ENCODE measurements at regions not wholly inside any gene's neighbourhood (a gene's known extent, or its start where the extent isn't known, plus 50 kb on each side); places are given as distances from the start of the nearest gene placed in this dataset.
"Not testable (repeated sequence)": the region's sequence is repeated elsewhere in the genome, so short reads cannot be mapped to it uniquely, and the experiment has no call there.

DNA sequence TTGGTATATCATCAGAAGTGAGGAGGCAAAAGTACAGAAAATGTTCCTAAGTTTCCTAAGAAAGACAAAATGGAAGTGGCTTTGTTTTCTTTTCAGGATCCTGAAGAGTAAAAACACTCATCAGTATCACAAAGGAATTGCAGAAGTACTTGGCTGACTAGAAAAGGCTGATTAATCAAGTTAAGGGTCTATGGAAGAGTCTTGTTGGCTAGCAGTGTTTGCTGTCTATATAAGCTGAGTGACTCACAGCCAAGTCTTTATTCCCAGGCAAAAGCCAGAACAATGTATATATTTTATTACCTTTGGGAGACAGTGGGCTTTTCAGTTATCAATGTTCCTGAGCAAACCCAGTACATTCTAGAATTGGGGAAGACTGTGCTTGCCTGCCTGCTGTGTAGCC is 777.0 kb downstream of the PLA2G4A start:
- TF ChIP-seq, protein P1, sequence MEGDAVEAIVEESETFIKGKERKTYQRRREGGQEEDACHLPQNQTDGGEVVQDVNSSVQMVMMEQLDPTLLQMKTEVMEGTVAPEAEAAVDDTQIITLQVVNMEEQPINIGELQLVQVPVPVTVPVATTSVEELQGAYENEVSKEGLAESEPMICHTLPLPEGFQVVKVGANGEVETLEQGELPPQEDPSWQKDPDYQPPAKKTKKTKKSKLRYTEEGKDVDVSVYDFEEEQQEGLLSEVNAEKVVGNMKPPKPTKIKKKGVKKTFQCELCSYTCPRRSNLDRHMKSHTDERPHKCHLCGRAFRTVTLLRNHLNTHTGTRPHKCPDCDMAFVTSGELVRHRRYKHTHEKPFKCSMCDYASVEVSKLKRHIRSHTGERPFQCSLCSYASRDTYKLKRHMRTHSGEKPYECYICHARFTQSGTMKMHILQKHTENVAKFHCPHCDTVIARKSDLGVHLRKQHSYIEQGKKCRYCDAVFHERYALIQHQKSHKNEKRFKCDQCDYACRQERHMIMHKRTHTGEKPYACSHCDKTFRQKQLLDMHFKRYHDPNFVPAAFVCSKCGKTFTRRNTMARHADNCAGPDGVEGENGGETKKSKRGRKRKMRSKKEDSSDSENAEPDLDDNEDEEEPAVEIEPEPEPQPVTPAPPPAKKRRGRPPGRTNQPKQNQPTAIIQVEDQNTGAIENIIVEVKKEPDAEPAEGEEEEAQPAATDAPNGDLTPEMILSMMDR (IDR thresholded peaks at IDR 0.05; ENCODE audit: low read depth, low read length): no peak

DNA sequence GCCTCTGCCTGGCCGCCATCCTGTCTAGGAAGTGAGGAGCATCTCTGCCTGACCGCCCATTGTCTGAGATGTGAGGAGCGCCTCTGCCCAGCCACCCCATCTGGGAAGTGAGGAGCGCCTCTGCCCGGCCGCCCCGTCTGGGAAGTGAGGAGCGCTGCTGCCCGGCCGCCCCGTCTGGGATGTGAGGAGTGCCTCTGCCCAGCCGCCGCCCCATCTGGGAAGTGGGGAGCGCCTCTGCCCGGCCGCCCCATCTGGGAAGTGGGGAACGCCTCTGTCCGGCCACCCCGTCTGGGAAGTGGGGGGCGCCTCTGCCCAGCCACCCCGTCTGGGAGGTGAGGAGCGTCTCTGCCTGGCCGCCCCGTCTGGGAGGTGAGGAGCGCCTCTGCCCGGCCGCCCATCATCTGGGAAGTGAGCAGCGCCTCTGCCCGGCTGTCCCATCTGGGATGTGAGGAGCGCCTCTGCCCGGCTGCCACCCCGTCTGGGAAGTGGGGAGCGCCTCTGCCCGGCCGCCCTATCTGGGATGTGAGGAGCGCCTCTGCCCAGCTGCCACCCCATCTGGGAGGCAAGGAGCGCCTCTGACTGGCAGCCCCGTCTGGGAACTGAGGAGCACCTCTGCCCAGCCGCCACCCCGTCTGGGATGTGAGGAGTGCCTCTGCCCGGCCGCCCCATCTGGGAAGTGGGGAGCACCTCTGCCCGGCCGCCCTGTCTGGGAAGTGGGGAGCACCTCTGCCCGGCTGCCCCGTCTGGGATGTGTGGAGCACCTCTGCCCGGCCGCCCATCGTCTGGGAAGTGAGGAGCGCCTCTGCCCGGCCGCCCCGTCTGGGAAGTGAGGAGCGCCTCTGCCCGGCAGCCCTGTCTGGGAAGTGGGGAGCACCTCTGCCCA is 787.3 kb downstream of the PLA2G4A start:
- DNase-seq (ENCODE audit: low read depth, low spot score); in situ Hi-C loops (cut with HindIII; ENCODE audit: low sequenced_read_pairs); H3K4me3 ChIP-seq (ENCODE audit: low read depth, low read length): not testable (repeated sequence)

More for the DNA sequence above, 777.0 kb downstream of the PLA2G4A start:
- in situ Hi-C loops (cut with HindIII; ENCODE audit: low sequenced_read_pairs): no loop called here
- H3K4me3 ChIP-seq (ENCODE audit: low read depth, low read length): no peak overlapping the region
- no peak for DNase-seq (ENCODE audit: low read depth, low spot score)

DNA sequence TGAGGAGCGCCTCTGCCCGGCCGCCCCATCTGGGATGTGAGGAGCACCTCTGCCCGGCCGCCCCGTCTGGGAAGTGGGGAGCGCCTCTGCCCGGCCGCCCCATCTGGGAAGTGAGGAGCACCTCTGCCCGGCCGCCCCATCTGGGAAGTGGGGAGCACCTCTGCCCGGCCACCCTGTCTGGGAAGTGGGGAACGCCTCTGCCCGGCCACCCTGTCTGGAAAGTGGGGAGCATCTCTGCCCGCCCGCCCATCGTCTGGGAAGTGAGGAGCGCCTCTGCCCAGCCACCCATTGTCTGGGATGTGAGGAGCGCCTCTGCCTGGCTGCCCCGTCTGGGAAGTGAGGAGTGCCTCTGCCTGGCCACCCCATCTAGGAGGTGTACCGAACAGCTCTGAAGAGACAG is 788.1 kb downstream of the PLA2G4A start:
- H3K4me3 ChIP-seq (ENCODE audit: low read depth, low read length); in situ Hi-C loops (cut with HindIII; ENCODE audit: low sequenced_read_pairs); DNase-seq (ENCODE audit: low read depth, low spot score): not testable (repeated sequence)

DNA sequence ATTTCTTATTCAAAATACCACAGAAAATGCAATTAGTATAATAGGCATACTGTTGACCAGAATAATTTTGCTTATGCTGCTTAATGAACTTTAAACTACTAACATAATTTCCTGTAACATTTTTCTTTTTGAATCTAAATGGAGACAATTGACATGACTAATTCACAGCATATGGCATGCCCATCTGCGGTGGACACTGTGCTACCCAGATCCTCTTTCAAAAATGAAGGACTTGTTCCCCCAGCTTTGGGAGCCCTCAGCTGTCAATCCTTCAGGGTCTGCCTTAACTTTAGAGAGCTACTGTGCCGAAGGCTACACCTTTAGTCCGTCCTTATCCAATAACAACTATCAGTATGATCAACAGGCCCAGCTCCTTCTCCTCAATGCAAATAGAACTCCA is 789.0 kb downstream of the PLA2G4A start:
- TF ChIP-seq, protein P1 (IDR thresholded peaks at IDR 0.05; ENCODE audit: low read depth, low read length): no peak
- in situ Hi-C loops (cut with HindIII; ENCODE audit: low sequenced_read_pairs): no loop called here
- no peak for DNase-seq (ENCODE audit: low read depth, low spot score)
- no peak overlapping the region for H3K4me3 ChIP-seq (ENCODE audit: low read depth, low read length)

DNA sequence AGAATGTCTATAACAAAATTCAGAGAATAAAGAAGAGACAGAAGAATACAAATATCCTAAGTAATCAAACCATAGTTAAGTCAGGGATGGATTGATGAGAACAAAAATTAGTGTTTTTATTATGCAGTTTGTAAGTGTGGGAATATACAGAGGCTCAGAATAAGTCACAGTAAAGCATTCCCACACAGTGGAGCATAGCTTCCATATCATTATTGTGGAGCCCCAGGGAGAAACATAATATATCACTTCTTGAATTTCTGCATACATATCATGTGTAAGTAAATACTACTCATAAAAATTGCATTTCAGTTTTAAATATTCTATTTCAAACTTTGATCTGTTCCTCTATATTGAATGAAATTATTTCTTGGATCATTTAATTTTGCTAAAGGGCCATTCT is 790.4 kb downstream of the PLA2G4A start:
- in situ Hi-C loops (cut with HindIII; ENCODE audit: low sequenced_read_pairs): no loop called here

DNA sequence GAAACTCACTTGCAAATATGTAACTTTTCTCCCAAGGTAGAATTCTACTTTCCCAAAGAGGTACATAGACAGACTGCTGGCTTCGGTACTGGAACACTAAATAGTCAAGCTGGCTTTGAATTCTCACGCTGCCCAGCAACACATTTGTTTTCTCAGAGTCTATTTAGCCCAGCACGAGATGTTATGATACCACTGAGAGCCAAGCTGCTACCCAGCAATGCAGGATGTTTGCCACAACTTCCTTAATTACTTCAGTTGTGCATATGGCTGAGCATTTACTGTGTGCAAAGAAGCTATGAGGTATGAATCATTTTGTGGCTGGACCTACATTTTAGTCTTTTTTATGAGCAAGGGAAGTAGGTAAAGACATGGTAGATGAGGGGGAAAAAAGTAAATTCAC is 793.2 kb downstream of the PLA2G4A start:
- DNase-seq (ENCODE audit: low read depth, low spot score): peak; percentile 87
- TF ChIP-seq, protein P1 (IDR thresholded peaks at IDR 0.05; ENCODE audit: low read depth, low read length): no peak
- in situ Hi-C loops (cut with HindIII; ENCODE audit: low sequenced_read_pairs): no loop called here
- no peak overlapping the region for H3K4me3 ChIP-seq (ENCODE audit: low read depth, low read length)

More for the DNA sequence above, 790.4 kb downstream of the PLA2G4A start:
- H3K4me3 ChIP-seq (ENCODE audit: low read depth, low read length): no peak overlapping the region
- TF ChIP-seq, protein P1 (IDR thresholded peaks at IDR 0.05; ENCODE audit: low read depth, low read length): no peak
- DNase-seq (ENCODE audit: low read depth, low spot score): no peak

DNA sequence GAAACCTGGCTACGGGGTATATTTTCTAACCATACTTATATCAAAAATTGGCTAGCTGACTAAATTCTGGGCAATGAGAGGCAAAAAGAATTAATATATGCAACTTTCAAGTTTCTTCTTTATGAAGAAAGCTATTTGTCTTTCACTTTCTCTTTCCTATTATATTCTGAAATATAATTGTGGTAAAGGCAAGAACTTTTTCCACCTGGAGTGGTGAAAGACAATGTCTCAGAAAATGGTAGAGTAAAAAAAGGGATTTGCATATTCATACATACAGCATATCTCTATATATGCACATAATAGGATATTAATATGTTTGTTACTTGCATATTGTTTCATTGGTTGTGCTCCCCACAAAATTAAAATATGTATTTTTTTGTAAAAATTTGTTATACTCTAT is 793.8 kb downstream of the PLA2G4A start:
- TF ChIP-seq, protein P1 (IDR thresholded peaks at IDR 0.05; ENCODE audit: low read depth, low read length): no peak
- H3K4me3 ChIP-seq (ENCODE audit: low read depth, low read length): no peak overlapping the region
- in situ Hi-C loops (cut with HindIII; ENCODE audit: low sequenced_read_pairs): no loop called here
- DNase-seq (ENCODE audit: low read depth, low spot score): peak; percentile 3

All from astrocyte of the spinal cord (primary cell).